GM18511 (cell line): ENCODE measurements at regions not wholly inside any gene's neighbourhood (a gene's known extent, or its start where the extent isn't known, plus 50 kb on each side); places are given as distances from the start of the nearest gene placed in this dataset.
"Not testable (repeated sequence)": the region's sequence is repeated elsewhere in the genome, so short reads cannot be mapped to it uniquely, and the experiment has no call there.

Experiments used
- ATAC-seq: cut with Tn5 transposase; IDR thresholded peaks from one replicate; pipeline ENCODE4 v1.9.1; 2021; ENCODE audit warnings: mild to moderate bottlenecking, moderate library complexity; ENCODE audit not compliant: unreplicated experiment

DNA sequence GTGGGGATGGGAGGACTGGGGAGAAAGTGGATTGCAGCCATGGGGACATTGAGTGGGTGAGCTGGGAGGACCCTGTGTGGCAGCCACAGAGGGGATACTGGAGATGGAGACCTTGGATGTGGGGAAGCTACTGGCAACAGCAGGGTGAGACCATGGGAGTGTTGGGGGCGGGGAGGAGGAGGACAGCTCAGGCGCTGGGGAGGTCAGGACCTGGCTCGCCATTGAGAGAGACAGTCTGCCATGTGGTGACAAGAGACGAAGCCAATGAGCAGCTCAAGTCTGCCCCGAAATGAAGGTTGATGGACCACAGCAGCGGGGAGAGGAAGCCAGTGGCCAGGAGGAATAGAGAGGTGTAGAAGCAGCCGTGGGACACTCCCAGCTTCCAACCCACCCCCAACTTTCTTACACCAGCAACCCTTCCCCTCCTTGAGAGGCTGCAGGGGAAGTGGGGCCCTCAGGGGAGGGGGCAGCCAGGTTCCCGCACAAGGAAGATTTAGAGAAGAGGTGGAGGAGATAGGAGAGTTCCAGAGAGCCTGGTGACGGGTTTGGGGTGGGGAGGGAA is 118.1 kb downstream of the ASB7 start:
- ATAC-seq: no peak

DNA sequence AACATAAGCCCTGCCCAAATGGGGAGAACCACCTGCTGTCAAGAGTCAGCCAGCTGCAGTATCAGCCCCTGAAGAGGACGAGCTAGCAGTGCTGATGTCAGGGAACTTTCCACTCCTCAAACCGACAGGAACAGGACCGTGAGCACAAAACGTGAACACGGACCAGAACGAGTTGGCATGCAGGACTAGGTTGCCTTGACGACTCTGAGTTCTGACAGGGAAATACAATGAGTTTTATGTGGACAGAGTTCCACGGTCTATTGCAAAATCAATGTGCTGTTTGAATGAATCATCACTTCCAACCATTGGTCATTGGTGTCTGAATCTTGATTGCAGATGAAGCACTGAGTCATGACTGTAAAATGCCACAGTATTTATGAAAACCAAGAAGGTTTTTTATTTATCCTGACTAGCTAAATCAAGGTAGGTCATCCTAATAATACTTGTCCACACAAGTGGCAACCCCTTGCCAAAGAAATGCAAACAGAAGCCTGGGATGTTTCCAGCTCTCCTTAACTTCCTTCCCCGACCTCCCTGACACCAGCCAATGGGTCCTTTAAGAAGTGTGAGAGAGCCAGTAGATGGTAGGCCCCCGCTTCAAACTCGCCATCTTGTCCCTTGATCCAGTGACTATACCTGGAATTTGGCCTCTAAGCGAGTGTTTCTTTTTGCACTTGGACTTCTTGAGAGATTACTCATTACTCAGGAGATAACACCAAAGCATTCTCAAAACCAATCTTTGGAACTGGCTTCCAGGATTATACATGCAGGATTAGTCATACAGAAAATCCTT is 119.6 kb downstream of the ASB7 start:
- ATAC-seq: no peak

DNA sequence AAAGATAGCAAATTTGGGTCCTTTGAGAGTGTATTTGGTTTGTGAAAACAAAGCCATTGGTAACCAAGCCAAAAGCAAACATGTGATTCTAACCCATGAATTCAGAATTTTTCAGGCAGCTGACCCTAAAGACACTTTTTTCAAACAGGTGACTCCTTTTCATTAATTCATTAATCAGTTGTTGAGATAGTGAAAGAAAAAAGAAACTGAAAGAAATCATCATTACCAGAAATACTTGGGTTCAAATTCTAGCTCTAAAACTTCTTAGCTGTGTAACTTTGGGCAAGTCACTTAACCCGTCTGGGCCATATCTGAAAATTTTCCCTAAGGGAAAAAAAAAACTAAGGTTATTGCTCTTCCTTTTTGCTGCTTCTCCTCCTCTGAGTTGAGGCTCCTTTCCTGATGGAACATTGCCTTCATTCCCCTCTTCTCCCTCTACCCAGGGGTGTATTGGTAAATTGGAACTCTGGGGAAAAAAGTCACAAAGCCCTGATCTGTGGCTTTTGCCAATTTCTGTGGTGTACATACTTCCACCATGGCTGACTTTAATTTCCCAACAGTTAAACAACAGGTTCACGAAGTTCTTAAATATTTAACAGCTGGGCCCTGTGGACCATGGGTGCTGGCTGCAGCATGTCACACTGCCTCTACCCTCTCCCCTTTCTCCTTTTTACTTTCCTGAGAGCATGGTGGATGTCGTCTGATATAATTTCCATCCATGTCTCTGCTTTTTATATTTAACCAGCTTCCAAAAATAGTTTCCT is 120.3 kb downstream of the ASB7 start:
- ATAC-seq: no peak

DNA sequence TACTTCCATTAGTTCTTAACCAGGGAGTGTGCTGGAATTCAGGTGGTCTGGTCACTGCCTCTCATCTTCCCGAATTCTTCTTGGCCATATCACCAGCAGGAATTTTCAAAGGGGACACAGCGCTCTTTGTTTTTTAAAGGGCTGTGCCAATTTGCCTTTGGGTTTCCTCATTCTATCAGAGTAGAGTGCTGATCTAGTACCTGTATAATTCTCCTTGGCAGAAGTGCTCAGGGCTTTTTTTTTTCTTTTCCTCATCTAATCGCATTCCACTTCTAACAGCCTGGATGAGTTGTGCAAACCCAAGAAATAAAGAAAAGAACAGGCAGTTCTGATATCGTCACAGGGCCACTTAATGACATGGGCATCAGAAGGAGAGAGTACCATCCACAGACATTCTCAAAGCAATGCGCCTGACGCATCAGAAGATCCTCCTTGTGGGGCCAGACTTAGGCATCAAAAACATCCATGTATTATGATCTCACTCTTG is 121.0 kb downstream of the ASB7 start:
- no peak for ATAC-seq

DNA sequence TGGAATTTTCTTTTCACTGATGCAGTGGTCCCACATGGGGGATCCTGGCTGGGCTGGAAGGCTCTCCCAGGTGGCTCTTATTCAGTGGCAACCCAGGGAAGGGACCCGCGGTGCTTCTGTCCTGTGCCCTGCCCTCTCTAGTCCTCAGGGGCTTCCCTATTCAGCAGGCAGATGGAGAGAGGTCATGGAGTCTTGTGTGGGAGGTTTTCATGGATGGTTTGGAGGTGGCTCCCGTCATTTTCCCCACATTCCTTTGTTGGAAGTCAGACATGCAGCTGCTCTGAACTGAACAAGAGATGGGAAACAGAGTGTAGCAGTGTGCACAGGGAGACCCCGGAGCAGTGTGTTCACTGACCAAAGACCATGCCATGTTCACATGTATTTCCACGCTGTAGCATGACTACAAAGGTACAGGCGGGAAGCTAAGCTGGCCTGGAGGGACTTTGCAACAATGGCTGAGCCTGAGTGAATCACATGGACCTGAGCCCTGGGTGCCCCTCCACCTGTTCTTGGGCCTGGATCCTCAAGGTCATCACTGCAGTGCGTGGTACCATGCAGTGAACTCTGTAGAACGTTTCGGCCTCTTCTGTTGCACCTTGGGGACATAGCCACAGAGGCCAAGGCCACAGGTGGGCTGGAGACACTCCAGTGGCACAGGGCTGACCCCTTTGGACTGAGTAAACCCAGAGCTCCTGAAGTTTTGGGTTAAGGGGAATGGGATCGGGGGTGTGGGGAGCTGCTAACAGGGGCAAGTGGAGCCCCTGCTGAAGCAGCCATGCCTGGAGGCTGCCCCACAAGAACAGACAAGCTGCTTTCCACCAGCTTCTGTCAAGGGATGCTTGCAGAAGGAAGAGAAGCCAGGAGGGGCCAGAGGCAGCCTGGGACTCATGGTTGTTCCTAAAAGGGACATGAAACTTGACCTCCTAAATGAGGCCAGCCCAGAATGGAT is 123.0 kb downstream of the ASB7 start:
- ATAC-seq: no peak

DNA sequence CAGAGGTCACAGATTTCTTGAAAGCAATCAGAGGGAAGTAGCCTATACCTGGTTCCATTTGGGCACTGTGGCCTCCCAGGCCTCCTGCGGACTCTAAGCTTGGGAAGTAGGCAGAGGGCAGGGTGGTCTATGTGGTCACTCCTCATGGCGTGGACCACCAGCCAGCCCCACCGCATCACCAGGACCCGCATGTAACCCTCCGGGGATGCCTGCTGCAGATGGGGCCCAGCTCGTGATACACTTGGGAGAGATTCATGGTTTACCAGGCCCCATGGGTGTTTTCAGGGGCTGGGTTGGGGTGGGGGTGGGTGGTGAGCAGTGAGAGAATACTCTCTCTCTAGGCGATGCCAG is 123.7 kb downstream of the ASB7 start:
- no peak for ATAC-seq

DNA sequence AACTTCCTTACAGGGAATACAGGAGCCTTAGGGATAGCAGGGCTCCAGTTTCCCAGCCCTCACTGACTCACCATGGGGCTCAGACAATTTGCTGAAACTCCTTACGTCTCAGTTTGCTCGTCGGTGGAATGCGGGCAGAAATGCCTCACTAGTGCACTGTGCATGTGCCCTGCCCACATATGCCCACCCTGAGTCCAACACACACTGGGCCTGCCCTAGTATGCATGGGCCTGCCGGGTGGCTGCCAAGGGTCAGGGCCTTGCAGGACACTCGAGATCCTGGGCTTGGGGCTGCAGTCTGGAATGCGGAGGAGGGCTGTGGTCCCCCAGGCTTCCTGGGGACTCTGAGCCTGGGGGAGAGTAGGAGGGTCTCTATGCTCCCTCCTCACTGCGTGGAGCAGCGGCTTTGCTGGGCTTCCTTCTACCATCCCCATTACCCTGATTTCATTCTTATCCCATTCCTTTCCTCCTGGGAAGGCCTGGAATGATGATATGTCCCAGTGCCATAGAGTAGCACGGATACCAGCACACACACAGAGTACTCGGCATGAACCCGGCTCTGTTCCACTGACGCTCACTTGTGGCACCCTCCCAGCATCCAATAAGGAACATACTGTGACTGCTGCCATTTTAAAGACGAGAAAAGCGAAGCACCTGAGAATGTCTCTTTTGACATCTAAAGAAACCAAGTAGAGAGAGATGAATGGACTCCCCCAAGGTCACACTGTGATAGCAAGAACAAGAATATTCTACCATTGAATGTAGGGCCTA is 124.2 kb downstream of the ASB7 start:
- ATAC-seq: no peak

DNA sequence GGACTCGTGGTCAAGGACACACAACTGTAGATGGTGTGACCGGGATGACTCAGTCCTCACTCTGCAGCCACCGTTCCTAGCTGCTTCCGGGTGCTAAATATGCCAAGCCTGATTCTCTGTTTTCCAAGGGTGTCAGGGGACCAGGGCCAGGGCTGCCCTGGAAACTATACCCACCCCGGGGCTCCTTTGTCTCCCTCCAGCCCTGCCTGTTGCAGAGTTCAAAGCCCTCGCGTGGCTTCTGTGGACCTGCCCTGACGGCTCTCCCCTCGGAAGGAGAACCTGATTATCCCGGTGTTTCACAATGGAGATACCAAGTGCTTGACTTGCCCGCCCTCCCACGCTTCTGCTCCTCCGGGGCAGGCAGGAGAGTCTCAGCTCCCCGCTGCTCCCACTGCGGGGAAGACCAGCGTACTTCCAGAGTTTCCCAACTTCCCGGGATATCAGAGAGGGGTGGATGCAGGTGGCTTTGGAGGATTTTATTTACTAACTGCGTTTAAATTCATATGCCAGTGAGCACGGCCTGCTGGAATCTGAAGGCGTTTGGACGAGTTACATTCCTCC is 125.0 kb downstream of the ASB7 start:
- no peak for ATAC-seq

DNA sequence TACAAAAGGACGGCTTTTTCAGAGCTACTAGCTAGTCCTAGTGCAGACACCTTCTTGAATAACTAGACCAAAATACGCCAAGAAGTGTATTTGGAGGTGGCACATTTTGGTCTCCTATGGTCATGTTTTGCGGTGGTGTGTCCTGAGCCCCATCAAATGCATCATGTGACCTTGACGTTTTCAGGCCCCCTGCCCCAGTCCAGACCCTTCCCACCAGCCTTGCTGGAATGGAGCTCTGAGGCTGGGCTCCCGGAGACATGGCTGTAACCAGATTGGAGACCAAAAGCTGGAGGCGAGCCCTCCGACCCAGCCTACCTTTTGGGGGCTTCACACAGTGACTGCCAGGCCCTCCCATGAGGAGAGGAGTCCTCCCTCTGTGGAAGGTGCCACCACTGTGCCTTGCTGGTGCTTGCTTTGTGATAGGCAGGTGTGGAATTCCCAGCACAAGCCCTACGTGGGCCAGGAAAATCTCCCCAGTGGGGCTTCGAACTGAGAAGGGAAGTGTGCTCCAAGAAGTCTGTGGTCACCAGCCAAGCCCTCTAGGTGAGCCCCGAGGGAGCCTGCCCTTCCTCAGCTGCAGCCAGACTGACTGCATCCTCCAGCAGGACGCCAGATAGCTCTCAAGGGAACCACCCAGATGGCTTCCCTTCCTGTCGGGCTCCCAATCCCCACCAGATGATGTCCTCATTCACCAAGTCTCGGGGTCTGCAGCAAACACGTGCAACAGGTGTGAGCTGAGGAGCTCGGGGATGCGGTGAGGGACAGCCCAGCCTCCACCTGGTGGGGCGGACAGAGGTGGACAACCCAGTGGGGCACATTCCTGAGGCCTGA is 126.2 kb downstream of the ASB7 start:
- ATAC-seq: no peak

DNA sequence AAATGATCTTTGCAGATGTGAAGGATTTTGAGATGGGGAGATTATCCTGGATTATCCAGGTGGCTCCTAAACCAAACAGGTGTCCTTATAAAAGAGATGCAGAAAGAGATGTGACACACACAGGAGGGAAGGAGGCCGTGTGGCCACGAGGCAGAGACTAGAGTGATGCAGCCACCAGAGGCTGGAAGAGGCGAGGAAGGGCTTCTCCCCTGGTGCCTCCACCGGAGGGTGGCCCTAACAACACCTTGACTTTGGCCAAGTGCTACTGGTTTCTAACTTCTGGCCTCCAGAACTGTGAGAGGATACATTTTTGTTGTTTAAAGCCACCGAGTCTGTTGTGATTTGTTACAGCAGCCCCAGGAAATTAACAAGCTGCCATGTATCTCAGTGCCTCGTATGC is 127.1 kb downstream of the ASB7 start:
- ATAC-seq: no peak

DNA sequence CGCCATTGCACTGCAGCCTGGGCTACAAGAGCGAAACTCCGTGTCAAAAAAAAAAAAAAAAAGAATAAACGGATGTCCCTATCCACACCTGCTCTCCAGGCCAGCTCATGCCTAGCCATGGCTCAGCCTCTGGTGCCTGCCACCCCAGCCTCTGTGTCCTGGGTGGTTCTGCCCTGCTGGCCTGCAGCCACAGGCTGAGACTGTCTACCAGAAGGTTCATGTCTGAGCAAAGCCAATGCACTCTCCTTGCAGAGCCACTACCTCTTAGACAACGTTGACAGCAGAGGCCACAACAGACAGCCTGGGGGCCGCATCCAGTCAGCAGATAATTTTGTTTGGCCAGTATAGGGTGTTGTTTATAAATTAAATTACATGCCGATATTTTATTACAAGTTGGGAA is 127.7 kb downstream of the ASB7 start:
- ATAC-seq: no peak

DNA sequence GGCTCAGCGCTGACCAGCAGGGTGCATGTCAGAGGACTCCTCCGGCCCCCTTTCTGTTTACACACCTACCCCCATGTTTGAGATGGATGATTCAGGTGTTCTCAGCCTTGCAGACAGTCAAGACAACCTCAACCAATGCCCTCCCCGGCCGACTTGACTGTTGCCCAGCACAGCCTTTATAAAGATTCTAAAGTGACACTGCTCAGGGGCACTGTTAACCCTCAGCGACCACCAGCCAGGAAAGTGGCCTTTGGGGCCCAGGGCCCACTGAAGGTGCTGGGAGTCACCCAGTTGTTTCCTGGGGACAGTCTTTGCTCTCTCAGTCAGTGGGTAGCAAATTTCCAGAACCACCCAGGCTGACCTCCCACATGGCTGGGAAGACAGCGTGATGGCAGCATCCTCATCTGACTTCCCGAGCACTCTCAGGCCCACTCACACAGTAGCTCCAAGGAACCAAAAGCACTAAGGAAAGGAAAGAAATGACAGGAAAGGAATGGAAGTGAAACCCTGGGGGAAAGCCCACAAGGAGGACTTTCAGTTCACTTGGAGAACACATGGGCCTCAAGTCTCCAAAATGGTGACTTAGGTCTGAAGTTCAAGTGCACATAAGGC is 128.4 kb downstream of the ASB7 start:
- ATAC-seq: no peak

DNA sequence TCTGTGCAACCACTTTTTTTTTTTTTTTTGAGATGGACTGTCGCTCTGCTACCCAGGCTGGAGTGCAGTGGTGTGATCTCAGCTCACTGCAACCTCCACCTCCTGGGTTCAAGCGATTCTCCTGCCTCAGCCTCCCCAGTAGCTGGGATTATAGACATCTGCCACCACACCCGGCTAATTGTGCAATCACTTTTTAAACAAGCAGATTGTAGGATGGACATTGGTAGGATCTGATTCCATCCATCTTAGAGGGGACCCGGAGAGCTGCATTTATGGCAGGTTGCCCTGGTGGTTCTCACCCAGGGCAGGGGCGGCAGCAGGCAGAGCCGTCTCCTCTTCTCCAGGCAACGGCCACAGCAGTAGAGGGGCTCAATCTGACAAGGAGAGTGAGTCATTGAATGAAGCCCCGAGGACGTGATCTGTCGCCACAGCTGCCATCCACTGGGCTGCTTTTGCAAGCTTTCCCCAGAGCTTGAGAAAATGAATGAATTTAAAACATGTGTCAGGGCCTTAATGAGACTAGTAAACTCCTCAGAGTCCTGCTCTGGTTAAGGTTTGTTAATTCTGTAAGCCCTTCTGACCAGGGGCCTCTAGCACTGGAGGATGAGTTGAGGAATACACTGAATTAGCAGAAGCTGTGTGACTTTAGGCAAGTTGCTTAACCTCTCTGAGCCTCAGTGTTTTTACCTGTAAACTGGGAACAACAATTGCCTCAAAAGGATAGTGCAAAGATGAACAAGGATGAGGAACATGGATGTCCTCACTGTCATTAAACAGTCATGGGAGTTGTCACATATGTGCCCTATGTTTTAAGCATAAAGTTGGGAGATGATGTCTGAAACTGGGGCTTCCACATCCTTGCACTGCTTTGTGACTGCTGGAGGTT is 129.1 kb downstream of the ASB7 start:
- no peak for ATAC-seq

DNA sequence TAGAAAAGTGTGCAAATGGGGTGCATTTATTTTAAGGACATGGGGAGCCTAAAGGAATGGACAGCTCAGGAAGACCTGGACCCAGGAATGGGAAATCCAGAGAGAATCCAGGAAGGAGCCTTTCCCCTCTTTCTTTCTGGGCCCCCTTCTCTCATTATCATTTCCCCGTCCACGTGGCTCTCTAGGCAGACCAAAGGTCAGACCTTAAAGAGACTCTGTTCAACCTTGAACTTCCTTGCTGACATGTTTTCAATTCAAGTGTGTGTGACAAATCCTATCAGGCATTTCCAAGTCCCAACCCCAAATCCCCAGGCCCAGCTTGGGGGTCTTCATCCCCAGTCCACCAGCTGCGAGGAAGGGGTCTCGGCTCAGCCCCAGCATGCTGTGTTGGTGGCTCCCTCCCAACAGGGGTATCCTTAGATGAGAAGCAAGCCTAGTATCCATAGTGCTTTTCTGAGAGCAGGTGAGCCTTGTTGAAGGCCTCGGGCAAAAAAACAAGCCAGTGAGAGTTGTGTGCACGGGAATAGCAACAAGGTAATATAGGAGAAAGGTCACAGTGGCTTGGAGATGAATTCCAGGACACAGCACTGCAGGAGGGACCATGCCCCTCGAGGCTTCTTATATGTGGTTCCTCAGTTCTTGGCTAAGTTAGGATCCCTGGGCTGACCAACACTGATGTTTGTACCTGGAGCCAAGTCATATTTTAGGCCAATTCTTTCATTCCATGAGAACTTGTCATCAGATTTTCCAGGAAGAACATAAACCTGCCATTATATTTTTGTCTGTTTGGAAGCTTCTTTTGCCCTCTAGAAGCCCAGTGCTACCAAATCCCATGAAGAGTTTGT is 130.0 kb downstream of the ASB7 start:
- no peak for ATAC-seq

DNA sequence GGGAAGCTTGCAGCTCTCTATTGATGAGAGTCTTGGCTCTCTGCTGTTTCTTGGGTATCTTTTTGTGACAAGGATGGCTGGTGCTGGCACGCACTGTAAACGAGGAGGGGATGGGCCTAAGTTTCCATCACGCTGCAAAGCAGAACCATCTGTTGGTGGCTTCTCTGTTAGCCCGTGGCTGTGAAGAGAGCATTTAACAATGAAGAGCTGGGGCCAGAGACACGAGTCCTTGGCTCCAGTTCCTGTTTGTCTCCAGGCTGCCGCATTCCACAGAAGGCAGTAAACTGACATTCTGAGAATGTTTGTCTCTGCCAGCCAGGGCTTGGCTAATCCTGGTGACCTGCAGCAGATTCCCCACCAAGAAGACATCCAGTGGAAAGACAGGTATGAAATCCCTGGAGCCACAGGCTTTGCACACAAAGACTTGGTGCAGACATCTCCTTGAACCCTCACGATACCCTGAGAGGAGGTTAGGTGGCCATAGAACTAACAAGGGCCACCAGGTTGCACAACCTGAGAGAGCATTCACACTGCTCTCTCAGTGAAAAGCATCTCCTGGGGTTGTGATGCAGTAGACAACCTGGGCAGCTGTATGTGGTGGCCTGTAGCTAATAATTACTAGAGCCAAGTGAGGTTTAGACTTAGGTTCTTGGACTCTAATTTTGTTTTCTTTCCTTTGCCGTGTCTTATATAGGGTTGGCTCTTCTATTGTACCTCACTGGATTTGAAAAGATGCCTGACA is 130.9 kb downstream of the ASB7 start:
- no peak for ATAC-seq

DNA sequence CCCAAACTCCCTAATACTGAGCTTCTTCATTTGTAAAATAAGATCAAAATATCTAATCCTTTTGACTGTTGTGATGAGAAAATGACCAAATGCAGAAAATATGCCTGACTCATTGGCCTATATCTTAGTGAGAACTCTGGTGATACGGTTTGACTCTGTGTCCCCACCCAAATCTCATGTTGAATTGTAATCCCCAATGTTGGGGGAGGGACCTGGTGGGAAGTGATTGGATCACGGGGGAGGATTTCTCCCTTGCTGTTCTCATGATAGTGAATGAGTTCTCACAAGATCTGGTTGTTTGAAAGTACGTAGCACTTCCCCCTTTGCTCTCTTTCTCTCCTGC is 131.4 kb downstream of the ASB7 start:
- ATAC-seq: not testable (repeated sequence)
